Neuron (in vitro differentiated cells): ENCODE measurements at regions not wholly inside any gene's neighbourhood (a gene's known extent, or its start where the extent isn't known, plus 50 kb on each side); places are given as distances from the start of the nearest gene placed in this dataset.

Source experiments
- H2AFZ ChIP-seq: one replicate; pipeline ENCODE4 v1.6.1; 2013; ENCODE audit warnings: low read depth, mild to moderate bottlenecking, inconsistent platforms, low read length, moderate library complexity
- H3K27me3 ChIP-seq: one replicate; pipeline ENCODE4 v1.6.1; 2013; ENCODE audit warnings: low read length; ENCODE audit not compliant: insufficient read depth
- H3K36me3 ChIP-seq: one replicate; pipeline ENCODE4 v1.6.1; 2013; ENCODE audit warnings: low read length; ENCODE audit not compliant: insufficient read depth
- H3K4me1 ChIP-seq: one replicate; pipeline ENCODE4 v1.6.1; 2013; ENCODE audit warnings: low read length; ENCODE audit not compliant: insufficient read depth
- H3K4me3 ChIP-seq: 2 replicates; pipeline ENCODE4 v1.5.1; 2013; ENCODE audit warnings: mild to moderate bottlenecking, low read length, moderate library complexity
- H3K9me3 ChIP-seq: one replicate; pipeline ENCODE4 v1.6.1; 2013; ENCODE audit warnings: low read length

- Histone ChIP-seq H3K4me3 (no peak overlapping the region), H3K9me3 (no peaks in the 10 kb centered on the region), H3K36me3 (no peaks in the 10 kb centered on the region), H2AFZ (no peak overlapping the region), H3K27me3 (no peaks in the 10 kb centered on the region), H3K4me1 (no peaks in the 10 kb centered on the region)
Observed at GRCh38 chr16:17866996-17867395, 396.2 kb upstream of the XYLT1 start.

- Histone ChIP-seq H3K4me1 (no peaks in the 10 kb centered on the region), H2AFZ (no peak overlapping the region), H3K9me3 (no peaks in the 10 kb centered on the region), H3K27me3 (no peaks in the 10 kb centered on the region), H3K36me3 (no peaks in the 10 kb centered on the region), H3K4me3 (no peak overlapping the region)
Observed at GRCh38 chr16:17861981-17862479, 391.3 kb upstream of the XYLT1 start.

GRCh38 chr16:17858061-17858460, 387.3 kb upstream of the XYLT1 start:
- H3K27me3 ChIP-seq, result no peaks in the 10 kb centered on the region
- no peaks in the 10 kb centered on the region for H3K4me1 ChIP-seq
- no peak overlapping the region for H3K4me3 ChIP-seq
- H3K9me3 ChIP-seq, result no peaks in the 10 kb centered on the region
- no peaks in the 10 kb centered on the region for H3K36me3 ChIP-seq
- H2AFZ ChIP-seq, result no peak overlapping the region

- Histone ChIP-seq H3K36me3 (no peaks in the 10 kb centered on the region), H2AFZ (no peak overlapping the region), H3K27me3 (no peaks in the 10 kb centered on the region), H3K9me3 (no peaks in the 10 kb centered on the region), H3K4me3 (no peak overlapping the region), H3K4me1 (peaks cover 5% of the 10 kb centered on the region)
Observed at GRCh38 chr16:17853958-17854357, 383.2 kb upstream of the XYLT1 start.

GRCh38 chr16:17852977-17853702, 382.4 kb upstream of the XYLT1 start:
- H3K9me3 ChIP-seq, result no peaks in the 10 kb centered on the region
- H3K4me3 ChIP-seq, result no peak overlapping the region
- peaks cover 5% of the 10 kb centered on the region for H3K4me1 ChIP-seq
- H2AFZ ChIP-seq, result no peak overlapping the region
- H3K27me3 ChIP-seq, result no peaks in the 10 kb centered on the region
- H3K36me3 ChIP-seq, result no peaks in the 10 kb centered on the region

GRCh38 chr16:17850581-17851250, 380.0 kb upstream of the XYLT1 start:
- H3K27me3 ChIP-seq, result no peaks in the 10 kb centered on the region
- peak overlapping the region; percentile 63 for H2AFZ ChIP-seq
- H3K4me3 ChIP-seq, result peak overlapping the region; percentile 25
- no peaks in the 10 kb centered on the region for H3K36me3 ChIP-seq
- H3K9me3 ChIP-seq, result no peaks in the 10 kb centered on the region
- H3K4me1 ChIP-seq, result peaks cover 5% of the 10 kb centered on the region

- H3K27me3 ChIP-seq, result no peaks in the 10 kb centered on the region
- H3K4me1 ChIP-seq, result peaks cover 5% of the 10 kb centered on the region
- H3K9me3 ChIP-seq, result no peaks in the 10 kb centered on the region
- H3K36me3 ChIP-seq, result no peaks in the 10 kb centered on the region
- H2AFZ ChIP-seq, result no peak overlapping the region
- H3K4me3 ChIP-seq, result no peak overlapping the region
Observed at GRCh38 chr16:17847234-17847795, 376.6 kb upstream of the XYLT1 start.

GRCh38 chr16:17846030-17846429, 375.3 kb upstream of the XYLT1 start:
- no peak overlapping the region for H2AFZ ChIP-seq
- H3K4me3 ChIP-seq, result no peak overlapping the region
- H3K9me3 ChIP-seq, result no peaks in the 10 kb centered on the region
- H3K27me3 ChIP-seq, result no peaks in the 10 kb centered on the region
- H3K4me1 ChIP-seq, result peaks cover 3% of the 10 kb centered on the region
- H3K36me3 ChIP-seq, result no peaks in the 10 kb centered on the region

- H3K36me3 ChIP-seq, result no peaks in the 10 kb centered on the region
- no peak overlapping the region for H2AFZ ChIP-seq
- no peaks in the 10 kb centered on the region for H3K27me3 ChIP-seq
- H3K9me3 ChIP-seq, result no peaks in the 10 kb centered on the region
- no peak overlapping the region for H3K4me3 ChIP-seq
- no peaks in the 10 kb centered on the region for H3K4me1 ChIP-seq
Observed at GRCh38 chr16:17845031-17845430, 374.3 kb upstream of the XYLT1 start.

- no peaks in the 10 kb centered on the region for H3K4me1 ChIP-seq
- H2AFZ ChIP-seq, result no peak overlapping the region
- no peaks in the 10 kb centered on the region for H3K27me3 ChIP-seq
- H3K9me3 ChIP-seq, result no peaks in the 10 kb centered on the region
- no peaks in the 10 kb centered on the region for H3K36me3 ChIP-seq
- no peak overlapping the region for H3K4me3 ChIP-seq
Observed at GRCh38 chr16:17843905-17844304, 373.1 kb upstream of the XYLT1 start.

- Histone ChIP-seq H3K4me3 (no peak overlapping the region), H3K4me1 (no peaks in the 10 kb centered on the region), H3K36me3 (no peaks in the 10 kb centered on the region), H3K27me3 (peaks cover 2% of the 10 kb centered on the region), H3K9me3 (no peaks in the 10 kb centered on the region), H2AFZ (no peak overlapping the region)
Observed at GRCh38 chr16:17839907-17840306, 369.1 kb upstream of the XYLT1 start.

GRCh38 chr16:17839272-17839671, 368.5 kb upstream of the XYLT1 start:
- Histone ChIP-seq H3K4me3 (no peak overlapping the region), H3K27me3 (peaks cover 2% of the 10 kb centered on the region), H3K4me1 (no peaks in the 10 kb centered on the region), H3K9me3 (no peaks in the 10 kb centered on the region), H3K36me3 (no peaks in the 10 kb centered on the region), H2AFZ (no peak overlapping the region)

- Histone ChIP-seq H3K36me3 (no peaks in the 10 kb centered on the region), H3K4me3 (no peak overlapping the region), H3K4me1 (no peaks in the 10 kb centered on the region), H3K27me3 (peaks cover 2% of the 10 kb centered on the region), H2AFZ (no peak overlapping the region), H3K9me3 (no peaks in the 10 kb centered on the region)
Observed at GRCh38 chr16:17836868-17837602, 366.3 kb upstream of the XYLT1 start.
